Prostate gland (tissue), 2 donors: ENCODE measurements at regions not wholly inside any gene's neighbourhood (a gene's known extent, or its start where the extent isn't known, plus 50 kb on each side); places are given as distances from the start of the nearest gene placed in this dataset.

Source experiments
- CTCF ChIP-seq, 4 experiments: fragments of 200-600 bp in 2 of 4; fragments of 450-650 bp in 2 of 4; sonication (generic) in 2 of 4; IDR thresholded peaks; 1 replicate in 3 of 4; 2 replicates in 1 of 4; pipeline ENCODE4 v1.5.1; 2016 to 2019; ENCODE audit warnings: antibody characterized with exemption in 4 of 4, mild to moderate bottlenecking in 2 of 4, moderate library complexity in 2 of 4
- POLR2A ChIP-seq: fragments of 450-650 bp; IDR thresholded peaks from one replicate; pipeline ENCODE4 v1.6.1; 2016; ENCODE audit warnings: antibody characterized with exemption, mild to moderate bottlenecking
- POLR2AphosphoS5 ChIP-seq: sonication (generic); formaldehyde crosslinking; IDR thresholded peaks from one replicate; pipeline ENCODE4 v1.6.1; 2017; ENCODE audit warnings: antibody characterized with exemption

GRCh38 chr16:80910434-80910833, 96.3 kb downstream of the CMC2 start:
- TF ChIP-seq POLR2A (no peak), CTCF (IDR thresholded peaks at IDR 0.05) (no peak), POLR2AphosphoS5 (no peak)
